Epithelial cell of prostate (primary cell): ENCODE measurements at regions not wholly inside any gene's neighbourhood (a gene's known extent, or its start where the extent isn't known, plus 50 kb on each side); places are given as distances from the start of the nearest gene placed in this dataset.

ENCODE experiments used
- DNase-seq: peaks from one replicate; pipeline ENCODE4 v3.0.0-alpha.2; 2011; ENCODE audit warnings: low read depth, low spot score
- H3K27ac ChIP-seq: fragments of 450-650 bp; 2 replicates; pipeline ENCODE4 v1.5.1; 2017; ENCODE audit warnings: mild to moderate bottlenecking

DNA sequence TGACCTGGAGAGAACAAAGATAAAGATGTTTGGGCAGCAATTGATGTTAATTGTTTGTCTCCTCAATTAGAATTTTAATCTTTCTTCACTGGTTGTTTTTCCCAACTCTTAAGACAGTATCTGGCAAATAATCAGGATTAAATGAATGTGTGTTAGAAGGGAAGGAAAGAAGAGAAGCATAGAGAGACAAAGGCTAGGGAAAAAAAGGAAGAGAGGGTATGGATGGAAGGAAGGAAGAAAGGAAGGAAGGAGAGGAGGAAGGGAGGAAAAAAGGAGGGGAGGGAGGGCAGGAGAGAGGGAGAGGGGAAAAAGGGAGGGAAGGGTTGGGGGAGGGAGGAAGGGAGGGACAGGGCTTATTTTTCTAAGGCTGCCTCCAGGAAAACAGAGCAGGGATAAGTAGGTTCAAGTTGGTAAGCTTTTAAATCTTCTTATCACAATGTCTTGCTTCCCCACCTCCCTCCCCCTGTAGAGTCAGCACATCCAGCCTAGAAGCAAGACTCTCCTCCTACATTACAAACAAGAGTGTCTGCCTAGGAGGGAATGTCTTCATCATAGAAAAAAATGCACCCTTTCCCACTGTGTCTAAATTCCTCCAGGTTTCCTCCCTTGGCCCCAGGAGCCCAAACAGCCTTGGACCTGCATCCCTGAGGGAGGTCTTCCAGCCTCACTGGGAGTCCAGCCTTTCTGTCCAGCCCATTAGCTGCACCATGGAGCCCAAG lies 447.8 kb upstream of the JARID2 start:
- H3K27ac ChIP-seq = peak overlapping the region; percentile 46
- DNase-seq = no peak

DNA sequence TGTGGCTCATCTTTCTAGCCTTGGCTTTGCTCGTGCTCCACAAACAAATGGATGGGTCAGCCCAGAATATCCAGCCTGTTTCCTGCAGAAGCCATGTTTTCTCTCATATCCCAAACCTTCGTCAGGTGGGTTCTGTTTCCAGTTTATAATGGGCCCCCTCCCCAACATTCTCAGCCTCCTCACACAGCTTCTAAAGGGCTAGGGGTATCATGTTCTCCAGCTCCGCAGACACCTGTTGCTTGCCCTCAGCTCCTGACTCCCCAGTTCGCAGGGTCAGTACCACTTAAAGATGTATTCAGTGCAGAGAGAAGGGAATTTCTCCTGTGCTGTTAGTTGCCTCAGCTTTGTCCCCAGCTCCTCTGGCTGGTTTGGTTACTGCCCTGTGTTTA lies 447.3 kb upstream of the JARID2 start:
- no peak for DNase-seq
- no peak overlapping the region for H3K27ac ChIP-seq

DNA sequence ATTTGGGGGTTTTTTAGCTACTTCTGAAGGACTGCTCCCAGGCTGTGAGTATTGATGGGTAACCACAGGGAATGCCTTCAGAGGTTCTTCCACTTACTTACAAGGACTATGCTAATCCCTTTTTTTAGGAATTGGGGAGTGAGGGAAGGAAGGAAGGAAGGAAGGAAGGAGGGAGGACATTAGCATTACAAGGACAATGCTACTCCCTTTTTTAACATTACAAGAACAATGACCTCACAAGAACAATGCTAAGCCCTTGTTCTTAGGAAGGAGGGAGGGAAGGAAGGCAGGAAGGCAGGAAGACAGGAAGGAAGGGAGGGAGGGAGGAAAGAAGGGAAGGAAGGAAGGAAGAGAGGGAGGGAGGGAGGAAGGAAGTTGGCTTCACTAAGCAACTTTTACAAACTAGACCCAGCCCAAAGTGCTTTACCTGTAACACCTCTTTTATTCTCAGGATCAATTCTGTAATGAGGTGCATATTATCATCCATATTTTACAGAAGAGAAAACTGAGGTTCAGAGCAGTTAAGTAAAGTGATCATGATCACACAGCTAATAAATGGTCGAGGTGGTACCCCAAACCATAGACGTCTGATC lies 446.8 kb upstream of the JARID2 start:
- no peak overlapping the region for H3K27ac ChIP-seq
- DNase-seq = no peak

DNA sequence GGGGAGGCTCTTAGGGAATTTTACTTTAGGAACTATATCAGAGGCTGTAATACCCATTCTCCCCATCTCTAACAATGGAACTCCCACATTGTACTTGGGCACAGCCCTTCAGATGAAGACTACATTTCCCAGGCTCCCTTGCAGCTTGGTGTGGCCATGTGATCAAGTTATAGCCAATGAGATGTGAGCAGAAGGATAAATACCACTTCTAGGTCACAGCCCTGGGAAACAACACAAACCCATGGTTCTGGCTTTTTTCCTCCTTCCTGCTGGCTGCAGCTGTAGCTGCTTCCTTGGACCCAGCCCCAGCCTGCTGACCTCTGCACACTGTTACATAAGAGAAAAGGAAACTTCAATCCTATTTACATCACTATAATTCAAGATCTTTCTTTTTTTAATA lies 445.9 kb upstream of the JARID2 start:
- peak; percentile 27 for DNase-seq
- no peak overlapping the region for H3K27ac ChIP-seq

DNA sequence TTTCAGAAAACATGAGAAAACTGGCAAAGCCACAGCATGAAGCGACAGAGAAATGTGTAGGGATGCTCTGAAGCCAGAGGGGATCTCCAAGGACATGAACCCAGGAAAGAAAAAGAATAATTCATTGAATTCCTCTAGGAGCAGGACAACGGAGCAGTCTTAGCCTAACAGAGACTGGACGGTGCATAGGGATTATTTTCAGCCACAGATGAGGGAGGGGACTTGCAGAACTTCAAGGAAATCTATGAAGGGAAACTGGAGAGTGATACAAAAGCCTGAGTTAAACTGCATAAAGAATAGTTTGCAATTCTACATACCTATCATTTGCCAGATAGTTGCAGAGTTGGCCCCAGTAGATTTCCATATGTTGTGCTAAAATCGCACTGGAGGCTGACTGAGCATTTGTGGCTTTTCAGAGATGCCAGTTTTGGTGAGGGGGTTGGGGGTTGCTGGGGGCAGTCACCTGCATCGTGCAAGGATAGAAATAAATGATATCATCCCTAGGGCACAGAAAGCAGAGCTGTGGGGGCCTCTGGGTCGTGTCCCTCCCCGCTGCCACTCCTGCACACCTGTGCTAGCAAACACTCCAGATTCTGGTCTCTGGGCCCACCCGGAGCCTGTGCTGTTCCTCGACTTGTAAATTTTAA lies 443.2 kb upstream of the JARID2 start:
- no peak overlapping the region for H3K27ac ChIP-seq
- DNase-seq = no peak

DNA sequence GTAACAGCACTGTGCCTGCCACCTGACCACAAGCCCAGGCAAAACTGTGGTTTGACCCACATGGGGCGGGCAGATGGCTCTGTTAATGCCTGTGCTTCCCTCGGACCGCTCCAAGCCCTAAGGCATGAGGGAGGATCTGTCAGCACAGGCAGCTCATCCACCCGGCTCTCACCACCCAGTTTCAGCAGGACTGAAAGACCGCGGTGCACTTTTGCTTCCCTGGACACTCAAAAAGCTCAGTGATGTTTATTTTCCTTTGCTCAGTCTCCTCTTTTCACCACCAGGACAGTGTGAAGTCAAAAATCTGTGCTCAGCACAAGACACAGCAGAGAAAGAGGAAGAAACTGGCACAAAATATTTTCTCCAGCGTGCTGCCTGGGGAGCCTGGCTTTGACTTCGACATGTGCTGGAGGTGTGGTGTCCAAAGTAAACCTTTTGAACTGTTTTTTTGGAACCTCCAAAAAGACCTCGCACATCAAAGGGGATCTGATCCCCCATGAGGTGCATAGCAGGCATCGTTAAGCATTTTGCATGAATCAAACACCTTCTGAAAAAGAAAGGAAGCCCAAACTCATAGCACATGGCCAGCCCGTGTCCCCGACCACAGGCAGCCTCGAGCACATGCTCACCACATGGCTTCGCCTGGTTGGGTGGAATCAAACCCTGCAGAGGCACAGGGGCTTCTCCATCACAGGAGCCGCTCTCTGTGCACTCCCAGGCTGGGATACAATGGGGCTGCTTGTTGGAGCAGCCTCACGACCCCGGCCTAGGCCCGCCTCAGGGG lies 441.7 kb upstream of the JARID2 start:
- peak overlapping the region; percentile 14 for H3K27ac ChIP-seq
- DNase-seq = peak; percentile 18

DNA sequence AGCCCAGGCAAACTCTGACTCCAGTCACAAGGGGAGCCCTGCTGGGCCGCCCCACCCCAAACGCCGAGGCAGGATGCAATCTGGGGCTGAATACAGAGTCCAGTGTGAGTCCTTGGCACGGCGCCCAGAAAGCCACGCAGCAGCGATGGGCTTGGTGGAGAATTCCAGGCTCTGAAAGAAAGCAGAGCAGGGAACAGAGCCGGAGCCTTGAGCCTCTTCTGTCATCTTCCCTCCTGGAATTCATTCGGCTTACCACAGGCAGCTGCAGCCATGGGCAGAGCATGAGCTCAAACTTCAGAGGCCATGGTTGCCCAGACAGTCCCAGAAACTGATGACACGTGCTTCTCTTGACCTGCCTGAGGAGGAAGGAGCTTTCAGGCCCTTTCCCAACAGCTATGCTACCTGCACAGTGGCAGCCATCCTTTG lies 441.1 kb upstream of the JARID2 start:
- DNase-seq = no peak
- no peak overlapping the region for H3K27ac ChIP-seq

DNA sequence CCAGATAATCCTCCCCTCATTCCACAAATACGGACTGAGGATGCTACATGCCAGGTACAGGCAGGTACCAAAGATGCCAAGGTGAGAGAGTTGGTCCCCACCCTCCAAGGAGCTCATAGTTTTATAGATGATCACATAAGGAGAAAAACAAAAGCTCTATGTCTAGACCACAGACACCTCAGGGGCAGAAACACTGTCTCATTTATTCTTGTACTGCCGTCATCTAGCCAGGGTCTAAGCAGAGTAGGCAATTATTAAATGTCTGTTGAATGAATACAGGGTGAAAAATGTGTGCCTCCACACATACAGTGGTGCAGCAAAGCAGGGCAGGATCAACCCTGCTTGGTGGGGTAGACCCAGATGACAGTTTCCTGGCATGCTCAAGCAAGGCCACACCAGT lies 439.8 kb upstream of the JARID2 start:
- no peak overlapping the region for H3K27ac ChIP-seq
- no peak for DNase-seq

DNA sequence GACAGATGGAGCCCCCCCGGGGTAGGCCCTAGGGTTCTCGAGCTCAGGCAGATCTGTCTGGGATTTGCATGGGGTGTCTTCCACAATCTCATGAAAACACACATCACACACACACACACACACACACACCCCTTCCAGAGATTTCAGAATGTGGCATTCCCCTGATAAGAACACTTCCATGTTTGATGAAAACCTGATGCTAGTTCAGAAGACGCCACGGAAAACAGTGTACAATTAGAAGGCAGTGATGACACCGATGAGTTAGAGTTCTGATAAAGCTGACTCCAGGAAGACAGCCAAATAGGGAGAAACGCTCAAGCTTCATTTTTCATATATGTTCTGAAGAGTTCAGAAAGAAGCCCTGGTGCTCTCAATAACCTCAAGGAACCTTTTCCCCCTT lies 438.7 kb upstream of the JARID2 start:
- DNase-seq = no peak
- no peak overlapping the region for H3K27ac ChIP-seq

DNA sequence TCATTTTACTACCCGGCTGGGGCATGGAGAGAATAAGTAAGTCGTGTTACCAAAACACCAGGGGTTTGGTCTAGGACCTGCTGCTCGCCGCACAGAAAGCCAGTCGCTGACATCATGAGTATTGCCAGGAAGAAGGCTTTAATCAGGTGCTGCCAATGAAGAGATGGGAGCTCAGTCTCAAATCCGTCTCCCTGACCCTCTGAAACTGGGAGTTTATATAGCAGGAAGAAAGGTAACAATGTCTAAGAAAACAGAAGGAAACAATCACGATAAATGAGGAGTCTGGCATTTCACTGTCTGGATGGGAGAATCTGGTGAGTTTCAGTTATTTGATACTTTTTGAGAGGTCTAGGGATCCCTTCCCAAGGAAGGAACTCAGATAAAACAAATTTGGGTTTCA lies 437.9 kb upstream of the JARID2 start:
- DNase-seq = no peak
- no peak overlapping the region for H3K27ac ChIP-seq

DNA sequence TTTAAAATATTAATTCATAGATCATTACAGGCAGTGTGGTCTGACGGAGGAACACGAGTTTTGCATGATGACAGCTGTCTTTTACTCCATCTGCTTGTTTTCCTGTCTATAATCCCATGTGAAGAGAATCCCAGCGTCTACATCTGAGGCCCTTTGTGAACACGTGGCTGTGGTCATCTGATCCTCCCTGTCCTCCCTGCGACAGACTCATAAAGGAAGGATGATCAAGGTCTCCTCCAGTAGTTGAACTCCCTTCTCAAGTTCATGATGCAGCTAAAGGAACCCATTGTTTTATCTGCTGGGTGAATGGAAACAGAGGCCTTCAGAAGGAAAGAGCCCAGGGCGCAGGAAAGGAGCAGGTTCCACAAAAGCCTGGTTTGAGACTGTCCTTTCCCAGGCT lies 435.8 kb upstream of the JARID2 start:
- DNase-seq = no peak
- no peak overlapping the region for H3K27ac ChIP-seq

DNA sequence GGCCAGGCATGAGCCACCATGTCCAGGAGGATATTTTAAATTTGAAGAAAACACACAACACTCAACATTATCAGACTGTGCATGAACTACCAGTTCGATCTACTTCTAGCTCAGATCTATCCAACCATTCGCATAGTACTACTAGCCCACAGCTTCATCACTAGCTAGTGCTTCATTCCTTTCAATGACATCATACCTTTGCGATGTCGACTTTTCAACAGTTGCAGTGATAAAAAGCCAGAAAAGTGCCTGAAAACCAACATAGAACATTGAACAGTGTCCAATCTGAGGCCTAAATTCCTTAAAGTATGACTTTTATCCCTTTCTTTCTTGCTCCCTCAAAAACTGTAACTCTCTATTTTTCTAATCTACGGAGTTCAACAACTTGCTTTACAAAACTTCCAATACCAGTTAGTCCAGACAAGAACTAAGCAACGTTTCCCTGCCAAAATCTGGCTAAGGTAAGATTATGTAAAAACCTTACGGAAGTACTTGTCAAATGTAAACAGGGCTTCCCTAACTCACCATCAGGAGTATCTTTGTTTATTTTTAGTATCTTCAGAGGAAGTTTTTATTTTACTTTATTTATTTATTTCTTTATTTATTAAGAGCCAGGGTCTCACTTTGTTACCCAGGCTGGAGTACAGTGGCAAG lies 434.0 kb upstream of the JARID2 start:
- DNase-seq = no peak
- H3K27ac ChIP-seq = no peak overlapping the region

DNA sequence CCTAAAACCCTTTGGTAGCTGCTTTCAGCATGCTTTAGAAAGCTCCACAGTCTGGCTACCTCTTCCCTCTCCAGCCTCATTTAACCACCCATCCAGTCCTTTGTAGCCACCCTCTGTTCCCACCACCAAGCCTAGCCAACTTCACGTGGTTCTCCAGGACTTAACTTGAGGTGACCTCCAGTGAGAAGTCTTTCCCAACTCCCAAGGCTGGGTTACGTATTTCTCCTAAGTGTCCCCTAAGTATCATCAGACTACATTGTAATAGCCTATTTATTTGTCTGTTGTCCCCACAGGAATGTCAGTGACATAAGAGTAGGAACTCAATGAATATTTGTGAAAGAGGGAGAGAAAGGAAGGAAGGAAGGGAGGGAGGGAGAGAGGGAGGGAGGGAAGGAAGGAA lies 431.9 kb upstream of the JARID2 start:
- no peak overlapping the region for H3K27ac ChIP-seq
- DNase-seq = no peak

DNA sequence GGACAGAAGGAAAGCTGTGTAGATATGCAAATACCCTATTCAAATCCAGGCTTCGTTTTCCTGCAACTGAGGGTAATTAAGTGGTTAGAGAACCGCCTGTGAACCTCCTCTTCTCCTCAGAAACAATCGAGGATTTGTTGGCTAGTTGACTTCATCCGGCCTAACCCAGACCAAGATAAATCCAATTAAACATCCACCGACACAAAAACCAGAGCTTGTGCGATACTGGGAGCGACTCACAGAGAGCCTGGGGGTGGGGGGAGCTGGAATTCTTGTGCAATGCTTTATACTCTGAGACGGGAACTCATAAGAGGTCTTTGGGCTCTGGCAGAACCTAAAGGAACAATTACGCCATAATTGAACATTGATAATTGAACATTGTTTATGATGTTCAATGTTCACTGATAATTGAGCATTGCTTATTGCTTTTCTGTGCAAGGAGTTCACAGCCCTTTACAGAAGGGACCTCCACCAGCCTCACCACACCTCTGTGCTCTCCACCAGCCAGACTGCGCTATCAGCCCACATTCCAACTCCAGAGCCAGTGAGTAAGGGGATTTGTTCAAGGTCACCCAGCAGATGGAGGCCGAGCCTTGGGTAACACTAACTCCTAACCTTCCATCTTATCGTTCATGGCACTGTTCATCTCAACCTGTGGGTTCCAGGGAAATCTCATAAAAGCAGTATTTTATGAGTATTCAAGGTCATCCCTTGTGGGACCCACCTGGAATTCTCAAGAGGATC lies 429.6 kb upstream of the JARID2 start:
- H3K27ac ChIP-seq = no peak overlapping the region
- DNase-seq = no peak

DNA sequence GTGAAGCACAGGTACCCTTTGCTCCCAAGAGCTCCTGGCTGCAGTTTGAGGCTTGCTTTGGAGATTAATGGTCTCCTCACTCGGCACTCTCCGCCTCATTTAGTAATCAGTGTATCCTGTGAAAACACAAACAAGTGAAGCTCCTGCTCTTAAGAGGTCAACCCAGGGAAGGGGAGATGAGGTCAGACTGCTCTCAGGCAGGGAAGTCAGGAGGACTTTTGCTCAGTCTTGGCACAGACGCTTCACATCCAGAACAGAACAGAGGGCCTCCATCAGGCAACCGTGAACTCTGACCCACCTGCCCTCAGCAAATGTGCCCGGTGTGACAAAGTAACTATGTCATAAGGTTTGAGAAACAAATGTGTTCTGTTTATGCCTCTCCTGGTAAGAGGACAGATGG lies 428.8 kb upstream of the JARID2 start:
- no peak overlapping the region for H3K27ac ChIP-seq
- DNase-seq = no peak

DNA sequence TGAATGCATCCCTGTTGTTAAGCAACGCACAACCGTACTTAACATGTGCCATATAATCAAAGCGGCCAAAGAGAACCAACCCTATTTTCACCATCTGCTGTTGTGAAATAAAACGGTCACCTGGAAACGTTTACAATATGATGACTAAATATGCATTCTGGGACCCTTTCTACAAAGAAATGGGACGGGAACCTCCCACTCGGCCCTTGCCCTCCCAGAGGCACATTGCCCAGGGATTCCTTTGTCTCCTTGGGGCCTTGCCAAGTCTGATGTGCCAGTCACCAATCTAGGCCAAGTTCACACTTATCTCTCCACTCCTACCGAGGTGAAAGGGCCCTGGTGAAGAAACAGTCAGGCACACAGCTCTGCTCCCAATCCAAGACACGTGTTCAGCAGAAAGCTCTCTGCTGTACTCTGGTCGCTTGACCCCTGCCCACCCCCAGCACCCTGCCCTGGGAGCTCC lies 427.4 kb upstream of the JARID2 start:
- no peak overlapping the region for H3K27ac ChIP-seq

DNA sequence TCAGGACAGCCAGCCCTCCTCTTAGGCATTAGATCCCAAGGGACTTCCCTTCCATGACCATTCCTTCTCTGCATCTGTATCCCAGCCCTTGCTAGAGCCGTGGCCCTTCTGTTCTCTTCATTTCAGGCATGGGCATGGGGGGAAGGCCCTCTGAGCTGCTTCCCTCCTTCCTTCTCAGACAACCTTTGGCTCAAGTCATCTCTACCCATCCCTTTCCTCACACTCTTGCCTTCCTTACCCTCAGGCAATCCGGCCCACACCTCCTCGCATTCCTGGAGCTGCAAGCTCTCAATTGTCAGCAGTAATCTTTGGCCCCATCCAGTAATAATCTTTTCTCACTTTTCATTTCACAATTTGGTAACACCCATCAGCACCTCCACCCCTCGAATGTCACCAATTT lies 426.9 kb upstream of the JARID2 start:
- DNase-seq = no peak
- no peak overlapping the region for H3K27ac ChIP-seq

More for the DNA sequence above, 427.4 kb upstream of the JARID2 start:
- DNase-seq = no peak

DNA sequence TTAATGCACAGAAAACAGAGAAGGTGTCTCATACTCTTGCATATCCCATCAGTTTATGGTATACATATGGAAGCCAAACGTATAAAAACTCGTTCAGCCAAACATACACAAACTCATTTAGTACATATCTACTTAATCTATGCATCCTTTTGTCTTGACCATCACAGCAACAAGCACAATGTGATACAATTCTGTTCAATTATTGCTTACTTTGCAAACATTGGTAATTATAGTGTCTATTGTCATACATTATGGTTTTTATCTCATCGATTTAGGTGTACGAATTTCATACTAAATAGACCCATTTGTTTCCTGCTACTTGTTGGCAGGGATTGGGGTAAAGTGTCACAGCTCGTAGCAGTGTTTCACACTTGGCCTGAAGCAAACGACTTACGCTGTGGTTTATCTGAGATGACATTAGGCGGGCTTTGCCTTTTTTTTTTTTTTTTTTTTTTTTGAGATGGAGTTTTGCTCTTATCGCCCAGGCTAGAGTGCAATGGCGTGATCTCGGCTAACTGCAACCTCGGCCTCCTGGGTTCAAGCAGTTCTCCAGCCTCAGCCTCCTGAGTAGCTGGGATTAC lies 425.9 kb upstream of the JARID2 start:
- no peak for DNase-seq
- no peak overlapping the region for H3K27ac ChIP-seq

DNA sequence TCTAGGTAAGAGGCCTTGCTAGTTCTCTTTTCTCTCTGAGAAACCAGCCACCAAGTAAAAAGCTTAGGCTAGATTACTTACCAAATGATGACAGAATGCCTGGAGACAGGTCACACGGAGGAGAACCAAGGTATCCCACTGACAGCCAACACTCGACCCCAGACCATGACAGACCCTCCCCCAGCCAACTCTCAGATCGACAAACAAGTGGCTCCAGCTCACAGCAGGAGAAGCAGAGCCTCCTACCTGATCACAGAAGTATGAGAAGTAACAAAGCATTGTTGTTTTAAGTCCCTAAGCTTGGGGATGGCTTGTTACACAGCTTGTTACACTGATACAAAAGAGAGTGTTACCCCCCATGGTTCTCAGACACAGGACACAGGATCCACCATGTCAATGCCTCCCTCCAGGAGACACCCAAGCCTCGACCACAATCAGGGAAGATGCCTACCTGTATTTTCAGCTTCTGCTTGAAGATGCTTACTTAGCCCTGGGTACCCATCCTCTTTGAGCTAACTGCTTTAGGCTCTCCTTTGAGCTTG lies 423.8 kb upstream of the JARID2 start:
- no peak for DNase-seq
- H3K27ac ChIP-seq = no peak overlapping the region
